ENCODE measurements at regions not wholly inside any gene's neighbourhood (a gene's known extent, or its start where the extent isn't known, plus 50 kb on each side); places are given as distances from the start of the nearest gene placed in this dataset.

GRCh38 chr5:172564188-172564587, 76.9 kb upstream of the NEURL1B start:
- no peak overlapping the region for H3K4me2 ChIP-seq (ENCODE audit: low read length)
- no peak overlapping the region for H2AFZ ChIP-seq (ENCODE audit: low read depth, low read length)

GRCh38 chr5:172562443-172562842, 78.6 kb upstream of the NEURL1B start:
- Histone ChIP-seq H3K27ac (ENCODE audit: low read length) (no peak overlapping the region), H3K9ac (ENCODE audit: low read length) (no peak overlapping the region)
- TF ChIP-seq SMC3 (conservative IDR thresholded peaks at IDR 0.05; ENCODE audit: poor library complexity) (no peak), EZH2 (IDR thresholded peaks at IDR 0.05; ENCODE audit: borderline replicate concordance, insufficient read depth, low read length, poor library complexity, severe bottlenecking) (no peak), TAF1 (IDR thresholded peaks at IDR 0.05; ENCODE audit: low read depth) (no peak), REST (IDR thresholded peaks at IDR 0.05; ENCODE audit: borderline replicate concordance) (no peak), POLR2AphosphoS5 (IDR thresholded peaks at IDR 0.05) (no peak), EP300 (conservative IDR thresholded peaks at IDR 0.05; ENCODE audit: poor library complexity, severe bottlenecking) (no peak), RAD21 (conservative IDR thresholded peaks at IDR 0.05) (no peak), CTCF (IDR thresholded peaks at IDR 0.05; ENCODE audit: poor library complexity, severe bottlenecking) (no peak), MXI1 (conservative IDR thresholded peaks at IDR 0.05; ENCODE audit: poor library complexity, severe bottlenecking) (no peak)

More at GRCh38 chr5:172564188-172564587, 76.9 kb upstream of the NEURL1B start:
- Histone ChIP-seq H4K20me1 (ENCODE audit: insufficient read depth) (no peaks in the 10 kb centered on the region), H3K36me3 (ENCODE audit: insufficient read depth, low read length) (no peaks in the 10 kb centered on the region), H3K27me3 (ENCODE audit: insufficient read depth, low read depth, low read length) (no peaks in the 10 kb centered on the region), H3K4me3 (ENCODE audit: low read length) (no peak overlapping the region), H3K27ac (ENCODE audit: low read length) (no peak overlapping the region), H3K9me3 (ENCODE audit: low read length) (no peaks in the 10 kb centered on the region), H3K9me2 (ENCODE audit: insufficient read depth, low read length) (no peaks in the 10 kb centered on the region), H3F3A (ENCODE audit: insufficient read depth, low read length, poor library complexity, severe bottlenecking) (no peaks in the 10 kb centered on the region), H3K79me2 (replicated peaks; ENCODE audit: insufficient read depth, low read length) (no peaks in the 10 kb centered on the region), H3K9ac (ENCODE audit: low read length) (no peak overlapping the region)
- no peak for TF ChIP-seq CTCF (IDR thresholded peaks at IDR 0.05; ENCODE audit: poor library complexity, severe bottlenecking)
- no peak for TF ChIP-seq EP300 (conservative IDR thresholded peaks at IDR 0.05; ENCODE audit: poor library complexity, severe bottlenecking)
- TF ChIP-seq MXI1 (conservative IDR thresholded peaks at IDR 0.05; ENCODE audit: poor library complexity, severe bottlenecking), result no peak
- TF ChIP-seq POLR2AphosphoS5 (IDR thresholded peaks at IDR 0.05), result no peak
- no peak for TF ChIP-seq TAF1 (IDR thresholded peaks at IDR 0.05; ENCODE audit: low read depth)

More at GRCh38 chr5:172562443-172562842, 78.6 kb upstream of the NEURL1B start:
- Histone ChIP-seq H3K36me3 (ENCODE audit: insufficient read depth, low read length) (no peaks in the 10 kb centered on the region), H3F3A (ENCODE audit: insufficient read depth, low read length, poor library complexity, severe bottlenecking) (no peaks in the 10 kb centered on the region), H3K27me3 (ENCODE audit: insufficient read depth, low read depth, low read length) (no peaks in the 10 kb centered on the region), H4K20me1 (ENCODE audit: insufficient read depth) (no peaks in the 10 kb centered on the region), H2AFZ (ENCODE audit: low read depth, low read length) (no peak overlapping the region), H3K79me2 (replicated peaks; ENCODE audit: insufficient read depth, low read length) (no peaks in the 10 kb centered on the region), H3K4me2 (ENCODE audit: low read length) (no peak overlapping the region), H3K4me3 (ENCODE audit: low read length) (no peak overlapping the region), H3K9me3 (ENCODE audit: low read length) (no peaks in the 10 kb centered on the region), H3K9me2 (ENCODE audit: insufficient read depth, low read length) (no peaks in the 10 kb centered on the region)

All from neural cell (in vitro differentiated cells).